ENCODE measurements at regions not wholly inside any gene's neighbourhood (a gene's known extent, or its start where the extent isn't known, plus 50 kb on each side); places are given as distances from the start of the nearest gene placed in this dataset.

DNA sequence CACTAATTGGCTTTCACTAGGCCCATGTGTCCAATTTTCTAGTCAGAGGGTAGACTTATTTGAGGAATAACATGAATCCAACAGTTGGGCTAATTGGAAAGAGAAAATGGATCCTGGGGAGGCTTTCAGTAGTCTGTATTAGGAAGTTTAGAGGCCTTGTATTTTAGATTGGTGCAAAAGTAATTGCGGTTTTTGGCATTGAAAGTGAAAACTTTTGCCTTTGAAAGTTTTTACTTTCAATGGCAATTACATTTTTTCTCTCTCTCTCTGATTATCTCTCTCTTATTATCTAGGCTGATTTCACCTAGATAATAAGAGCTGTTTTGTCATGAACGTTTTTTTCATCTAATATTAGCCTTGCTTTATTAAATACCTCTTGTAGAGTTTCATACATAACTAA is 981.7 kb downstream of the REEP3 start:
- Histone ChIP-seq H3K27me3 (ENCODE audit: control insufficient read depth in 5 of 5, insufficient read depth in 4 of 5, low read length in 5 of 5) (no peaks in the 10 kb centered on the region), H3K4me3 (ENCODE audit: low read depth in 1 of 5, low read length in 5 of 5) (no peak overlapping the region), H3K4me1 (ENCODE audit: control insufficient read depth in 5 of 5, insufficient read depth in 5 of 5, low read length in 5 of 5) (no peaks in the 10 kb centered on the region), H3K9me3 (ENCODE audit: control insufficient read depth in 5 of 5, low read length in 5 of 5) (peaks cover 0 to 5% (median 0%) of the 10 kb centered on the region in 5 donors), H3K36me3 (ENCODE audit: control insufficient read depth in 5 of 5, insufficient read depth in 5 of 5, low read length in 5 of 5) (no peaks in the 10 kb centered on the region), H3K27ac (ENCODE audit: low read depth, low read length) (no peak overlapping the region), H3K9ac (ENCODE audit: low read length in 5 of 5) (no peak overlapping the region)

DNA sequence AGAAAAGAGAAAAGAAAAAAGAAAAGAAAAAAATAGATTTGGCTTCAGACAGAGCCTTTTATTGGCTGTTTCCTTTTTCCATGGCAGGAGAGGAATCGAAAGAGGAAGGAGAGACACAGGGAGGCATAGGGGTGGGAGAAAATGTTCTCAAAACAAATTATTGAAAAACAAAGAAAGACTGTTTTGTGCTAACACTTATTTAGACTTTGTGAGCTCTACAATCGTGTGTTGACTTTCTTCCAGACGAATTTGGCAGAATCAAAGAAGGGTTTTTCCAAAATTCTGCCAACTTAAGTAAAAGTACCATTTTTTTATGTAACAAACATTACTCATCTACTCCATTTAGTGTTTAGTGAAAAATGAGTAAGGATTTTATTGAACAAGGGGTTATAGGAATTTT is 982.2 kb downstream of the REEP3 start:
- H3K9me3 ChIP-seq (ENCODE audit: control insufficient read depth in 5 of 5, low read length in 5 of 5) = peaks cover 0 to 5% (median 0%) of the 10 kb centered on the region in 5 donors
- H3K9ac ChIP-seq (ENCODE audit: low read length in 5 of 5) = no peak overlapping the region
- H3K4me3 ChIP-seq (ENCODE audit: low read depth in 1 of 5, low read length in 5 of 5) = no peak overlapping the region
- no peak overlapping the region for H3K27ac ChIP-seq (ENCODE audit: low read depth, low read length)
- no peaks in the 10 kb centered on the region for H3K4me1 ChIP-seq (ENCODE audit: control insufficient read depth in 5 of 5, insufficient read depth in 5 of 5, low read length in 5 of 5)
- no peaks in the 10 kb centered on the region for H3K27me3 ChIP-seq (ENCODE audit: control insufficient read depth in 5 of 5, insufficient read depth in 4 of 5, low read length in 5 of 5)
- no peaks in the 10 kb centered on the region for H3K36me3 ChIP-seq (ENCODE audit: control insufficient read depth in 5 of 5, insufficient read depth in 5 of 5, low read length in 5 of 5)

DNA sequence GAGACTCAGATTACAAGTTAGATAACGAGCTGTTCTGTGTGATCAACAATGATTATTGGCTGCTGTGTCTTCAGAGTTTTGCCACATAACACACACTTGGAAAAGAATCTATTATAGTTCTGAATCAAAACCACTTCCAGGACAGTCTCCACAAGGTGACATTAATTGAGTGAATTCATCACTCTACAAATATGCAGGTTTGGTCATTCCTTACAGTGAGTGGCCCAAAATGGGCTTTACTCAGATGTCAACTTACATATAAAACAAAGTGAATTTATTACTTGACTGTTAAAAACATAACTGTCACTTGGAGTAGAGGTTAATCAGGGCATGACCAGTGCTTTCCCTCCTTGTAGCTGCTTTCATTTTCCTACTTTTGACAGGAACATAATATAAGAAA is 984.3 kb downstream of the REEP3 start:
- H3K4me3 ChIP-seq (ENCODE audit: low read depth in 1 of 5, low read length in 5 of 5) = no peak overlapping the region
- no peaks in the 10 kb centered on the region for H3K36me3 ChIP-seq (ENCODE audit: control insufficient read depth in 5 of 5, insufficient read depth in 5 of 5, low read length in 5 of 5)
- no peaks in the 10 kb centered on the region for H3K4me1 ChIP-seq (ENCODE audit: control insufficient read depth in 5 of 5, insufficient read depth in 5 of 5, low read length in 5 of 5)
- no peak overlapping the region for H3K27ac ChIP-seq (ENCODE audit: low read depth, low read length)
- H3K9me3 ChIP-seq (ENCODE audit: control insufficient read depth in 5 of 5, low read length in 5 of 5) = no peaks in the 10 kb centered on the region
- H3K9ac ChIP-seq (ENCODE audit: low read length in 5 of 5) = no peak overlapping the region
- no peaks in the 10 kb centered on the region for H3K27me3 ChIP-seq (ENCODE audit: control insufficient read depth in 5 of 5, insufficient read depth in 4 of 5, low read length in 5 of 5)

DNA sequence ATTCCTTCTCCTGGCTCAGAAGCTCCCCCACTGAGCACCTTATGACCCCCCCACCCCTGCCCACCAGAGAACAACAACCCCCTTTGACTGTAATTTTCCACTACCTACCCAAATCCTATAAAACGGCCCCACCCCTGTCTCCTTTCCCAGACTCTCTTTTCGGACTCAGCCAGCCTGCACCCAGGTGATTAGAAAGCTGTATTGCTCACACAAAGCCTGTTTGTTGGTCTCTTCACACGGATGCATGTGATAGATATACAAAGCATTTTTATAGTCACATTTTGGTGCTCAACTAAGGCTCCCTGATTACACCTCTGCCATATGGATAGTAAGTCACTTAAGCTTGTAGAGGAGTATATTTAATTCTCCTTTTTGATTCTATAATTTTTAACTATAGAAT is 985.8 kb downstream of the REEP3 start:
- Histone ChIP-seq H3K4me1 (ENCODE audit: control insufficient read depth in 5 of 5, insufficient read depth in 5 of 5, low read length in 5 of 5) (no peaks in the 10 kb centered on the region), H3K4me3 (ENCODE audit: low read depth in 1 of 5, low read length in 5 of 5) (no peak overlapping the region), H3K36me3 (ENCODE audit: control insufficient read depth in 5 of 5, insufficient read depth in 5 of 5, low read length in 5 of 5) (no peaks in the 10 kb centered on the region), H3K27me3 (ENCODE audit: control insufficient read depth in 5 of 5, insufficient read depth in 4 of 5, low read length in 5 of 5) (no peaks in the 10 kb centered on the region), H3K9me3 (ENCODE audit: control insufficient read depth in 5 of 5, low read length in 5 of 5) (no peaks in the 10 kb centered on the region), H3K9ac (ENCODE audit: low read length in 5 of 5) (no peak overlapping the region), H3K27ac (ENCODE audit: low read depth, low read length) (no peak overlapping the region)

DNA sequence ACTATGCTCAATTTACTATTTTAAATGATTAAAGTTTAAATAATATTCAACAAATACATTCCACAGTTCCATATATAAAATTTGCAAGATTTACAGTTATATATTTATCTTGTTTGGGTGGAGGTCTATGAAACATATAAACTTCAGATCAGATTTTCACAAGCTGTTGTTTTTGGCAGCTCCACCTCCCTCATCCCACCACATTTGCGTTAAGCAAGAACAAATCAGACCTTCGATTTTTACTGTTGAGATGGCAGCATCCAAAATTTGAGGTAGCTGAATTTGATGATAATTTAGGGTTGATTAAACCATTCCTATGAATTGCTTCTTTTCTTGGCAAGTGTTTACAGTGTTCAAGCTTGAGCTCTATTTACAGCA is 986.4 kb downstream of the REEP3 start:
- Histone ChIP-seq H3K4me3 (ENCODE audit: low read depth in 1 of 5, low read length in 5 of 5) (no peak overlapping the region), H3K9ac (ENCODE audit: low read length in 5 of 5) (no peak overlapping the region), H3K27me3 (ENCODE audit: control insufficient read depth in 5 of 5, insufficient read depth in 4 of 5, low read length in 5 of 5) (no peaks in the 10 kb centered on the region), H3K4me1 (ENCODE audit: control insufficient read depth in 5 of 5, insufficient read depth in 5 of 5, low read length in 5 of 5) (no peaks in the 10 kb centered on the region), H3K36me3 (ENCODE audit: control insufficient read depth in 5 of 5, insufficient read depth in 5 of 5, low read length in 5 of 5) (no peaks in the 10 kb centered on the region), H3K27ac (ENCODE audit: low read depth, low read length) (no peak overlapping the region), H3K9me3 (ENCODE audit: control insufficient read depth in 5 of 5, low read length in 5 of 5) (no peaks in the 10 kb centered on the region)

DNA sequence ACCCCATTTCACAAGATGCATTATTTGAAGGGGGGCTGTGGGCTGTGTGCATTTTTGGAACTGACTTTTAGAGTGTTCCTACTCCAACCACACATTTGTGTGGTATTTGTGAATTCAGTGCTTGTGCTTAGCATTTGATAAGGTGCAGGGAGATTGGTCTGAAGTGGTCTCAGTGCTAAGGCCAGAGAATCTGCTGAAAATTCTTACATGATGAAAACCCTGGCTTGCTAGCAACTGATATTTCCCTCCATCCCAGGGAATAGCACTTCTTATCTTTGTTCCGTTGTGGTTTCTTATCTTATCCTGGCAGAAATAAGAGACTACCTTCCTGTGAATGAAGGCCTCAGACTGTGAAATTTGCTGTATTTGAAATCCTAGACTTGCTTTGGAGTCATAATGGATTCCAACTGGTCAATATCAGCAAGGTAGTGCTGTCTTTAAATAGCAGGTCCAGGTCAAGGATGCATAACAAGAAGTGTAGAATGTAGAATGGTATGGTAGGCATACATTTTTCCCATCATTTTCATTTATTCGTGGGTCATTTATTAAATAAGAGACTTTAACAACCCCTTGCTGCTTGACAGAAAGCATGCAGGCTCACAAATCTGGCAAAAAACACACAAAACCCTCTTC is 986.9 kb downstream of the REEP3 start:
- Histone ChIP-seq H3K4me1 (ENCODE audit: control insufficient read depth in 5 of 5, insufficient read depth in 5 of 5, low read length in 5 of 5) (no peaks in the 10 kb centered on the region), H3K4me3 (ENCODE audit: low read depth in 1 of 5, low read length in 5 of 5) (no peak overlapping the region), H3K9me3 (ENCODE audit: control insufficient read depth in 5 of 5, low read length in 5 of 5) (no peaks in the 10 kb centered on the region), H3K27ac (ENCODE audit: low read depth, low read length) (no peak overlapping the region), H3K36me3 (ENCODE audit: control insufficient read depth in 5 of 5, insufficient read depth in 5 of 5, low read length in 5 of 5) (no peaks in the 10 kb centered on the region), H3K9ac (ENCODE audit: low read length in 5 of 5) (no peak overlapping the region), H3K27me3 (ENCODE audit: control insufficient read depth in 5 of 5, insufficient read depth in 4 of 5, low read length in 5 of 5) (no peaks in the 10 kb centered on the region)

DNA sequence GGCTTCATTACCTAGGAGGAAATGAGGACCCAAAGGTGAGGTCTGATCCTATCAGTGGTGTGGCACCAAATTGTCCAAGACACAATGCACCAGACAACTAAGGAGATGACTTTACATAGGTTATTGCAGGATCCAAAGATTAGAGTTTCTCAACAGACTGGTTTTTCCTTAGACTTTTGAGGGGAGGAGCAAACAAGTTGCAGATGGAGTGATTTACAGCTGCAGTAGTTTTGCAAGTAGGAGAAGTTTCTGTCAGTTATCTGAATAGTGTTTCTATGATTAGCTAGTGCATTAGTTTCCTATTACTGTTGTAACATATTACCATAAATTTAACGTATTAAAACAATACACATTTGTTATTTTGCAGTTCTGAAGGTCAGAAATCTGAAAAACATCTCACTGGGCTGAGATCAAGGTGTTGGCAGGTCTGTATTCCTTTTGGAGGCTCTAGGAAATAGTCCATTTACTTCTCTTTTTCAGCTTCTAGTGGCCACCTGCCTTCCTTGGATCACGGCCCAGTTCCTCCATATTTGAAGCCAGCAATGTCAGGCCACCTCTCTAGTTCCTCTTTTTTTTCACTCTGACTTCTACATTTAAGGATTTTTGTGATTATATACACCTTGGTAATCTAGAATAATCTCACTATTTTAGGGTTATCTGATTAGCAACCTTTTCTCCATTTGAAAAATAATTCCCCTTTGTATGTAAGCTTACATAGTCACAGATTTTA is 994.9 kb downstream of the REEP3 start:
- no peaks in the 10 kb centered on the region for H3K27me3 ChIP-seq (ENCODE audit: control insufficient read depth in 5 of 5, insufficient read depth in 4 of 5, low read length in 5 of 5)
- H3K27ac ChIP-seq (ENCODE audit: low read depth, low read length) = no peak overlapping the region
- H3K36me3 ChIP-seq (ENCODE audit: control insufficient read depth in 5 of 5, insufficient read depth in 5 of 5, low read length in 5 of 5) = no peaks in the 10 kb centered on the region
- H3K4me3 ChIP-seq (ENCODE audit: low read depth in 1 of 5, low read length in 5 of 5) = no peak overlapping the region
- H3K9ac ChIP-seq (ENCODE audit: low read length in 5 of 5) = no peak overlapping the region
- no peaks in the 10 kb centered on the region for H3K9me3 ChIP-seq (ENCODE audit: control insufficient read depth in 5 of 5, low read length in 5 of 5)
- no peaks in the 10 kb centered on the region for H3K4me1 ChIP-seq (ENCODE audit: control insufficient read depth in 5 of 5, insufficient read depth in 5 of 5, low read length in 5 of 5)

DNA sequence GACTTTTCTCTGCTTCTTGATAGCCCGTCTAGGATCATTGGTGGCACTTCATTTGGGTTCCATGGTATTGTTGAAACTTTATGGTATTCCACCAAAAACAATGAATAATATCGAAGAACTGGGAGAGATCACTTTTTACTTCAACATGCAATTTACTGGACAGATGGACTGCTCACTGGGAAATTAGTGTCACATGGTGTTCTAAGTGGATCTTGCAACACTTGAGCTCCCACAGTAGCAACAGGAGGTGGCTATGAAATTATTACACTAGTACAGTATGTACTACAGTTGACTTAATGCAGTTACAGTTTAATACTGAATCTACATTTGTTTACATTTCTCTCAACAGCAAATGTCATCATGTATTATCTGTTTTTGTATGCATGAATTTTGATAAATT is 997.3 kb downstream of the REEP3 start:
- Histone ChIP-seq H3K4me3 (ENCODE audit: low read depth in 1 of 5, low read length in 5 of 5) (no peak overlapping the region), H3K4me1 (ENCODE audit: control insufficient read depth in 5 of 5, insufficient read depth in 5 of 5, low read length in 5 of 5) (no peaks in the 10 kb centered on the region), H3K9ac (ENCODE audit: low read length in 5 of 5) (no peak overlapping the region), H3K9me3 (ENCODE audit: control insufficient read depth in 5 of 5, low read length in 5 of 5) (no peaks in the 10 kb centered on the region), H3K27me3 (ENCODE audit: control insufficient read depth in 5 of 5, insufficient read depth in 4 of 5, low read length in 5 of 5) (no peaks in the 10 kb centered on the region), H3K27ac (ENCODE audit: low read depth, low read length) (no peak overlapping the region), H3K36me3 (ENCODE audit: control insufficient read depth in 5 of 5, insufficient read depth in 5 of 5, low read length in 5 of 5) (no peaks in the 10 kb centered on the region)

DNA sequence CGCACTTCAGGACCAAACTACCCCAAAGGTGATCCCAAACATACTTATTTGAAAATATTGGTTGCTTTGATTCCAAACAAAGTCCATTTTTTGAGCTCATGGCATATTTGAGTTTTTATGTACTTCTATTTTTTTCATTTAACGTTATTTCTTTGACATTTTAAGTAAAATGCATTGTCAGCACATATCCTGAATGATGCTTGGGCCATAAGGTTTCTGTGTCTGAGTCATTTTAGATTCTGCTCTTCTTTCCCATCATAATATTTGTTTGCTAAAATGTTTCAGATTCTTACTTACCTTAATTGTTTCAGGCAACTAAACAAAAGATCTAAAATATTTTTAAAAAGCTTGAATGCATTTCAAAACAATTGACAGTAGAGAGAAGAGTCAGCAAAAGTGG is 998.2 kb downstream of the REEP3 start:
- H3K4me1 ChIP-seq (ENCODE audit: control insufficient read depth in 5 of 5, insufficient read depth in 5 of 5, low read length in 5 of 5) = no peaks in the 10 kb centered on the region
- H3K27ac ChIP-seq (ENCODE audit: low read depth, low read length) = no peak overlapping the region
- no peak overlapping the region for H3K4me3 ChIP-seq (ENCODE audit: low read depth in 1 of 5, low read length in 5 of 5)
- H3K27me3 ChIP-seq (ENCODE audit: control insufficient read depth in 5 of 5, insufficient read depth in 4 of 5, low read length in 5 of 5) = no peaks in the 10 kb centered on the region
- no peaks in the 10 kb centered on the region for H3K9me3 ChIP-seq (ENCODE audit: control insufficient read depth in 5 of 5, low read length in 5 of 5)
- H3K9ac ChIP-seq (ENCODE audit: low read length in 5 of 5) = no peak overlapping the region
- H3K36me3 ChIP-seq (ENCODE audit: control insufficient read depth in 5 of 5, insufficient read depth in 5 of 5, low read length in 5 of 5) = no peaks in the 10 kb centered on the region

DNA sequence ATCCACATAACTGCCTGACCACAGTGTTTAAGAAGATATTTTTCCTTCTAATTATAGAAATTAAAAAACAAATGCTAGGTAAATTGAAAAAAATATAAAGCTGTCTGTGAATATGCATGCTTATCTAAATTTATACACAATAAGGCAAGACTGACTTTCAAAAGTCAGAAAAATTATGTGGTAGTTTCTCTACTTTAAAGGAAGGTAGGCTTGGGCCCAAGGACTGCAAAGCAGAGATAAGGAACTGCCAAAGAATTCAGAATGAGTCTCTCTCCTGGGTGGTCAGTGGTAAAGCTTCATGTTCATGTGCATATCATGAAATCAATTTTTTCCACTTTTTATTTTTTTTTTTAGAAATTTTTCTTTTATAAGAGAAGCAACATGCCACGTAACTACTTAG is 998.6 kb downstream of the REEP3 start:
- Histone ChIP-seq H3K36me3 (ENCODE audit: control insufficient read depth in 5 of 5, insufficient read depth in 5 of 5, low read length in 5 of 5) (no peaks in the 10 kb centered on the region), H3K4me3 (ENCODE audit: low read depth in 1 of 5, low read length in 5 of 5) (no peak overlapping the region), H3K27me3 (ENCODE audit: control insufficient read depth in 5 of 5, insufficient read depth in 4 of 5, low read length in 5 of 5) (no peaks in the 10 kb centered on the region), H3K27ac (ENCODE audit: low read depth, low read length) (no peak overlapping the region), H3K9ac (ENCODE audit: low read length in 5 of 5) (no peak overlapping the region), H3K9me3 (ENCODE audit: control insufficient read depth in 5 of 5, low read length in 5 of 5) (no peaks in the 10 kb centered on the region), H3K4me1 (ENCODE audit: control insufficient read depth in 5 of 5, insufficient read depth in 5 of 5, low read length in 5 of 5) (no peaks in the 10 kb centered on the region)
